K562 (cell line): ENCODE measurements at regions not wholly inside any gene's neighbourhood (a gene's known extent, or its start where the extent isn't known, plus 50 kb on each side); places are given as distances from the start of the nearest gene placed in this dataset.

Experiments
- ATAC-seq: fragments of 200-7000 bp; cut with Tn5 transposase; 3 replicates; pipeline ENCODE4 v1.9.1; 2020; ENCODE audit warnings: moderate library complexity
- BruUV-seq: library from RNA; stranded (reverse); fragments of 400-500 nt; replicated peaks from 2 replicates; lab custom pipeline; 2021; lab: Mats Ljungman, UMichigan
- CTCF ChIA-PET: fragments of 300-600 bp; formaldehyde crosslinking; extraction: SDS; loops from one replicate; lab custom pipeline; 2021; ENCODE audit warnings: low intra/inter-chr PET ratio; lab: Yijun Ruan, JAX
- POLR2A ChIA-PET: fragments of 300-600, 350-650 bp; sonication (Branson Sonifier 250); formaldehyde crosslinking; extraction: SDS; loops from one replicate; lab custom pipeline; 2021; ENCODE audit warnings: antibody characterized with exemption, inconsistent platforms; lab: Yijun Ruan, JAX
- DNase-seq, 4 experiments: peaks; one replicate each; pipeline versions ENCODE4 v3.0.0 to v3.0.0-alpha.2; 2011 to 2018; ENCODE audit warnings: low spot score in 3 of 4, mixed read lengths in 3 of 4; ENCODE audit errors: extremely low read depth in 1 of 4
- FAIRE-seq: peaks from 2 replicates; lab custom pipeline; 2011; peaks lifted over from hg19 to GRCh38; lab: Jason Lieb, UNC
- H2AFZ ChIP-seq: 2 replicates; pipeline ENCODE4 v1.6.0; 2011; ENCODE audit warnings: low read depth, low read length, control low read depth, inconsistent platforms
- H3K27ac ChIP-seq: fragments of 200-600 bp; 3 replicates; pipeline ENCODE4 v1.8.0; 2011; ENCODE audit warnings: low read depth, mild to moderate bottlenecking, control low read depth, inconsistent platforms, low read length, moderate library complexity, mixed read lengths; ENCODE audit errors: extremely low read depth
- H3K27me3 ChIP-seq, 2 experiments: fragments of 300-600 bp in 1 of 2; 2 replicates in 1 of 2; 3 replicates in 1 of 2; pipeline versions ENCODE4 v1.6.0 to v1.8.0; 2011; ENCODE audit warnings: inconsistent platforms in 2 of 2, low read length in 2 of 2, mild to moderate bottlenecking in 1 of 2, mixed read lengths in 1 of 2, moderate library complexity in 1 of 2; ENCODE audit not compliant: control insufficient read depth in 2 of 2, insufficient read depth in 2 of 2
- H3K36me3 ChIP-seq: fragments of 300-600 bp; 3 replicates; pipeline ENCODE4 v1.8.0; 2011; ENCODE audit warnings: mild to moderate bottlenecking, low read length, inconsistent platforms; ENCODE audit not compliant: control insufficient read depth, insufficient read depth
- H3K4me1 ChIP-seq, 2 experiments: fragments of 200-600 bp in 1 of 2; replicated peaks in 1 of 2; 2 replicates in 1 of 2; 3 replicates in 1 of 2; pipeline versions ENCODE4 v1.5.1 to v1.8.0; 2011; ENCODE audit warnings: inconsistent platforms in 2 of 2, low read length in 2 of 2, mild to moderate bottlenecking in 1 of 2, mixed read lengths in 1 of 2, moderate library complexity in 1 of 2; ENCODE audit not compliant: control insufficient read depth in 2 of 2, insufficient read depth in 2 of 2
- H3K4me2 ChIP-seq: 2 replicates; pipeline ENCODE4 v1.6.1; 2011; ENCODE audit warnings: low read length, control low read depth, inconsistent platforms, mixed read lengths; ENCODE audit not compliant: insufficient read depth
- H3K4me3 ChIP-seq: fragments of 200-600 bp; sonication (generic), shearing (Covaris generic); 2 replicates; pipeline ENCODE4 v1.5.1; 2016; ENCODE audit warnings: control low read depth, inconsistent platforms
- H3K79me2 ChIP-seq: fragments of 200-600 bp; 3 replicates; pipeline ENCODE4 v1.8.0; 2011; ENCODE audit warnings: low read length, inconsistent platforms; ENCODE audit not compliant: control insufficient read depth, insufficient read depth
- H3K9ac ChIP-seq, 2 experiments: 2 replicates each; pipeline versions ENCODE4 v1.6.0 to v1.6.1; 2011; ENCODE audit warnings: low read depth in 2 of 2, low read length in 2 of 2, control low read depth in 1 of 2, inconsistent platforms in 1 of 2, mild to moderate bottlenecking in 1 of 2, mixed read lengths in 1 of 2; ENCODE audit not compliant: insufficient read depth in 1 of 2
- H3K9me1 ChIP-seq: one replicate; pipeline ENCODE4 v1.6.0; 2011; ENCODE audit warnings: inconsistent platforms, mild to moderate bottlenecking, low read length, moderate library complexity; ENCODE audit not compliant: control insufficient read depth, insufficient read depth
- H3K9me3 ChIP-seq: replicated peaks from 2 replicates; pipeline ENCODE4 v1.5.1; 2011; ENCODE audit warnings: low read depth, low read length, inconsistent platforms; ENCODE audit not compliant: control insufficient read depth, insufficient read depth
- H4K20me1 ChIP-seq: replicated peaks from 2 replicates; pipeline ENCODE4 v1.6.1; 2011; ENCODE audit warnings: low read length, inconsistent platforms, mixed read lengths; ENCODE audit not compliant: control insufficient read depth, insufficient read depth
- BRCA1 ChIP-seq, 2 experiments: fragments of 450-650 bp in 1 of 2; sonication (generic) in 1 of 2; formaldehyde crosslinking in 1 of 2; IDR thresholded peaks; 2 replicates each; pipeline versions ENCODE4 v1.5.0 to v1.6.1; 2017 to 2020; ENCODE audit warnings: mild to moderate bottlenecking in 1 of 2, missing genetic modification reagents in 1 of 2
- ETV6 ChIP-seq, 3 experiments: fragments of 150-350 bp in 1 of 3; sonication (generic) in 1 of 3; formaldehyde crosslinking in 1 of 3; IDR thresholded peaks; 2 replicates each; pipeline versions ENCODE4 v1.6.1 to v1.8.0; 2014 to 2022; ENCODE audit warnings: borderline replicate concordance in 2 of 3, low read depth in 2 of 3, antibody characterized with exemption in 1 of 3, low read length in 1 of 3, mild to moderate bottlenecking in 1 of 3, missing genetic modification reagents in 1 of 3
- FOXJ2 ChIP-seq: fragments of 200-800 bp; sonication (Bioruptor generic); IDR thresholded peaks from 2 replicates; pipeline ENCODE4 v1.6.1; 2016; ENCODE audit warnings: missing genetic modification characterization, missing compliant biosample characterization
- KDM5B ChIP-seq: fragments of 200-600 bp; sonication (generic); IDR thresholded peaks from 2 replicates; pipeline ENCODE4 v1.6.1; 2012; ENCODE audit warnings: low read depth, mild to moderate bottlenecking, moderate library complexity, low read length, control low read depth, inconsistent platforms; ENCODE audit not compliant: insufficient replicate concordance
- MAZ ChIP-seq, 2 experiments: fragments of 450-650 bp in 1 of 2; sonication (generic) in 1 of 2; formaldehyde crosslinking; IDR thresholded peaks in 1 of 2; conservative IDR thresholded peaks in 1 of 2; 2 replicates each; pipeline versions ENCODE4 v1.4.0 to v1.5.0; 2020; ENCODE audit warnings: mild to moderate bottlenecking in 1 of 2, missing genetic modification reagents in 1 of 2
- MBD2 ChIP-seq: sonication (generic); IDR thresholded peaks from 2 replicates; pipeline ENCODE4 v1.6.1; 2016; ENCODE audit warnings: low read depth, borderline replicate concordance
- MEF2D ChIP-seq: conservative IDR thresholded peaks from 2 replicates; pipeline ENCODE4 v1.6.1; 2016; ENCODE audit warnings: low read depth, missing genetic modification characterization, missing compliant biosample characterization
- MYC ChIP-seq, 2 experiments: fragments of 250-450 bp in 1 of 2; sonication (Bioruptor Pico) in 1 of 2; IDR thresholded peaks; 2 replicates each; pipeline versions ENCODE4 v1.5.1 to v1.6.1; 2012 to 2021; ENCODE audit warnings: low read depth in 2 of 2, borderline replicate concordance in 1 of 2, improper control_type of control experiment in 1 of 2, low read length in 1 of 2, mild to moderate bottlenecking in 1 of 2, moderate library complexity in 1 of 2
- NCOA4 ChIP-seq: fragments of 450-650 bp; IDR thresholded peaks from 2 replicates; pipeline ENCODE4 v1.6.1; 2018; ENCODE audit warnings: mild to moderate bottlenecking; ENCODE audit not compliant: partially characterized antibody
- NFATC3 ChIP-seq: fragments of 450-650 bp; IDR thresholded peaks from 2 replicates; pipeline ENCODE4 v1.6.1; 2017; ENCODE audit warnings: mild to moderate bottlenecking
- NR1H2 ChIP-seq: sonication (generic); formaldehyde crosslinking; IDR thresholded peaks from 2 replicates; pipeline ENCODE4 v1.4.0; 2020; ENCODE audit warnings: mild to moderate bottlenecking, missing genetic modification reagents
- PTRF ChIP-seq: fragments of 450-650 bp; IDR thresholded peaks from 2 replicates; pipeline ENCODE4 v1.6.1; 2016; ENCODE audit warnings: mild to moderate bottlenecking, missing genetic modification characterization, missing compliant biosample characterization
- SMAD2 ChIP-seq: fragments of 150-350 bp; IDR thresholded peaks from 2 replicates; pipeline ENCODE4 v1.6.1; 2014; ENCODE audit warnings: low read depth, mild to moderate bottlenecking, low read length
- TBL1XR1 ChIP-seq, 2 experiments: IDR thresholded peaks; 2 replicates each; pipeline ENCODE4 v1.6.1; 2012; ENCODE audit warnings: improper control_type of control experiment in 2 of 2, low read length in 2 of 2, mild to moderate bottlenecking in 1 of 2
- TEAD2 ChIP-seq: fragments of 450-650 bp; IDR thresholded peaks from 2 replicates; pipeline ENCODE4 v1.6.1; 2016; ENCODE audit warnings: missing genetic modification characterization, control low read depth, missing compliant biosample characterization
- ZNF124 ChIP-seq: sonication (generic); formaldehyde crosslinking; IDR thresholded peaks from 2 replicates; pipeline ENCODE4 v1.8.1; 2022; ENCODE audit warnings: missing genetic modification reagents
- WGBS: fragments of 100-300 bp; shearing (Covaris generic); methylation state at CpG from one replicate; pipeline ENCODE4 v1.1.6; 2016; ENCODE audit warnings: low coverage, mixed read lengths; ENCODE audit not compliant: insufficient coverage; ENCODE audit errors: missing lambda C conversion rate; 5-methylcytosine and 5-hydroxymethylcytosine counted together
- in situ Hi-C: fragments of 300-500 bp; cut with MboI; formaldehyde crosslinking; loops from 4 replicates; pipeline ENCODE4 v1.15.0; 2018; ENCODE audit warnings: inconsistent platforms, mixed read lengths
- intact Hi-C: fragments of 100-400 bp; cut with micrococcal nuclease; formaldehyde crosslinking; loops from 2 replicates; pipeline ENCODE4 v1.14.2; 2022
- TF ChIP-seq, protein P1 (sequence below): sonication (generic); formaldehyde crosslinking; IDR thresholded peaks from 2 replicates; pipeline ENCODE4 v1.8.0; 2023; ENCODE audit warnings: mild to moderate bottlenecking, missing genetic modification reagents
- TF ChIP-seq, protein P2 (sequence below): IDR thresholded peaks from 2 replicates; pipeline ENCODE4 v1.6.1; 2012; ENCODE audit warnings: low read depth, low read length, improper control_type of control experiment, borderline replicate concordance

DNA sequence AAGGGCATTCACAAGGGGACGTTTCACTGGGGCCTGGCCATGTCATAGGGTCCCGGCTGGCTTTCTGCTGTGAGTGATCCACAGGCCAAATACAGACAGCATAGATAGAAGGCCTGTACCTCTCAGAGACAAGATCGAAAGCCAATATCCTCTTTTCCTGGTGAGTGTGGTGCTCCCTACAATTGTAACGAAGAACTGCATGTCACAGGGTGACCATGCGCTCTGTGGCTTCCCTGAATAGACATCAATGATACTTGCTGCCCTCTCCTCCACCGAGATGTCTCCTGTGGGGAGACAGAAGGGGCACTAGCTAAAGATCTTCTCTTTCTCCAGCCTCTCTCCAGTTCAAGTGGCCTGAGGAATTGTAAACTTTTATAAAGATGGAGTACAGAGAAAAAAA is 226.1 kb upstream of the POU2AF2 start:
- no peak overlapping the region for H3K4me3 ChIP-seq
- CTCF ChIA-PET = no interaction called here
- H3K4me1 ChIP-seq = no peaks in the 10 kb centered on the region
- WGBS = 0% methylated on average over 6 of the region's 6 CpGs
- H3K4me2 ChIP-seq = no peak overlapping the region
- in situ Hi-C loops = no loop called here
- TF ChIP-seq, protein P1, sequence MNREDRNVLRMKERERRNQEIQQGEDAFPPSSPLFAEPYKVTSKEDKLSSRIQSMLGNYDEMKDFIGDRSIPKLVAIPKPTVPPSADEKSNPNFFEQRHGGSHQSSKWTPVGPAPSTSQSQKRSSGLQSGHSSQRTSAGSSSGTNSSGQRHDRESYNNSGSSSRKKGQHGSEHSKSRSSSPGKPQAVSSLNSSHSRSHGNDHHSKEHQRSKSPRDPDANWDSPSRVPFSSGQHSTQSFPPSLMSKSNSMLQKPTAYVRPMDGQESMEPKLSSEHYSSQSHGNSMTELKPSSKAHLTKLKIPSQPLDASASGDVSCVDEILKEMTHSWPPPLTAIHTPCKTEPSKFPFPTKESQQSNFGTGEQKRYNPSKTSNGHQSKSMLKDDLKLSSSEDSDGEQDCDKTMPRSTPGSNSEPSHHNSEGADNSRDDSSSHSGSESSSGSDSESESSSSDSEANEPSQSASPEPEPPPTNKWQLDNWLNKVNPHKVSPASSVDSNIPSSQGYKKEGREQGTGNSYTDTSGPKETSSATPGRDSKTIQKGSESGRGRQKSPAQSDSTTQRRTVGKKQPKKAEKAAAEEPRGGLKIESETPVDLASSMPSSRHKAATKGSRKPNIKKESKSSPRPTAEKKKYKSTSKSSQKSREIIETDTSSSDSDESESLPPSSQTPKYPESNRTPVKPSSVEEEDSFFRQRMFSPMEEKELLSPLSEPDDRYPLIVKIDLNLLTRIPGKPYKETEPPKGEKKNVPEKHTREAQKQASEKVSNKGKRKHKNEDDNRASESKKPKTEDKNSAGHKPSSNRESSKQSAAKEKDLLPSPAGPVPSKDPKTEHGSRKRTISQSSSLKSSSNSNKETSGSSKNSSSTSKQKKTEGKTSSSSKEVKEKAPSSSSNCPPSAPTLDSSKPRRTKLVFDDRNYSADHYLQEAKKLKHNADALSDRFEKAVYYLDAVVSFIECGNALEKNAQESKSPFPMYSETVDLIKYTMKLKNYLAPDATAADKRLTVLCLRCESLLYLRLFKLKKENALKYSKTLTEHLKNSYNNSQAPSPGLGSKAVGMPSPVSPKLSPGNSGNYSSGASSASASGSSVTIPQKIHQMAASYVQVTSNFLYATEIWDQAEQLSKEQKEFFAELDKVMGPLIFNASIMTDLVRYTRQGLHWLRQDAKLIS (CRISPR knock-in tag) = no peak
- TF ChIP-seq BRCA1 (IDR thresholded peaks at IDR 0.05) (no peak), BRCA1 (CRISPR knock-in tag; IDR thresholded peaks at IDR 0.05) (no peak), NR1H2 (CRISPR knock-in tag) (no peak), MYC (IDR thresholded peaks at IDR 0.05; ENCODE audit: low read depth, low read length) (no peak), MYC (CRISPR knock-in tag; IDR thresholded peaks at IDR 0.05; ENCODE audit: borderline replicate concordance, low read depth) (no peak), PTRF (no peak), TBL1XR1 (IDR thresholded peaks at IDR 0.05; ENCODE audit: low read length in 2 of 2) (no peak), SMAD2 (no peak), TEAD2 (no peak), NCOA4 (no peak), ZNF124 (CRISPR knock-in tag) (no peak), ETV6 (IDR thresholded peaks at IDR 0.05; ENCODE audit: borderline replicate concordance in 1 of 2, low read depth in 2 of 2, low read length in 1 of 2) (no peak), ETV6 (CRISPR knock-in tag; IDR thresholded peaks at IDR 0.05; ENCODE audit: borderline replicate concordance) (no peak), KDM5B (no peak), MEF2D (no peak), MBD2 (no peak), NFATC3 (no peak), FOXJ2 (no peak), MAZ (CRISPR knock-in tag; conservative IDR thresholded peaks at IDR 0.05 in 1 of 2, IDR thresholded peaks at IDR 0.05 in 1 of 2) (no peak)
- TF ChIP-seq, protein P2, sequence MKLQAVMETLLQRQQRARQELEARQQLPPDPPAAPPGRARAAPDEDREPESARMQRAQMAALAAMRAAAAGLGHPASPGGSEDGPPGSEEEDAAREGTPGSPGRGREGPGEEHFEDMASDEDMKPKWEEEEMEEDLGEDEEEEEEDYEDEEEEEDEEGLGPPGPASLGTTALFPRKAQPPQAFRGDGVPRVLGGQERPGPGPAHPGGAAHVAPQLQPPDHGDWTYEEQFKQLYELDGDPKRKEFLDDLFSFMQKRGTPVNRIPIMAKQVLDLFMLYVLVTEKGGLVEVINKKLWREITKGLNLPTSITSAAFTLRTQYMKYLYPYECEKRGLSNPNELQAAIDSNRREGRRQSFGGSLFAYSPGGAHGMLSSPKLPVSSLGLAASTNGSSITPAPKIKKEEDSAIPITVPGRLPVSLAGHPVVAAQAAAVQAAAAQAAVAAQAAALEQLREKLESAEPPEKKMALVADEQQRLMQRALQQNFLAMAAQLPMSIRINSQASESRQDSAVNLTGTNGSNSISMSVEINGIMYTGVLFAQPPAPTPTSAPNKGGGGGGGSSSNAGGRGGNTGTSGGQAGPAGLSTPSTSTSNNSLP = no peak
- TF ChIP-seq, all 486 proteins: peak for 0
- H4K20me1 ChIP-seq = no peaks in the 10 kb centered on the region
- H3K79me2 ChIP-seq = no peaks in the 10 kb centered on the region
- no peak for ATAC-seq
- H3K36me3 ChIP-seq = no peaks in the 10 kb centered on the region
- H3K9me3 ChIP-seq = no peaks in the 10 kb centered on the region
- intact Hi-C loops = no loop called here
- no TSS peak for BruUV-seq
- H3K9ac ChIP-seq = no peak overlapping the region
- no peak for FAIRE-seq
- no peak for DNase-seq
- H3K9me1 ChIP-seq = no peaks in the 10 kb centered on the region
- H3K27ac ChIP-seq = no peak overlapping the region
- POLR2A ChIA-PET = no interaction called here
- no peak overlapping the region for H2AFZ ChIP-seq
- no peaks in the 10 kb centered on the region for H3K27me3 ChIP-seq
